EL (cell line): ENCODE measurements at regions not wholly inside any gene's neighbourhood (a gene's known extent, or its start where the extent isn't known, plus 50 kb on each side); places are given as distances from the start of the nearest gene placed in this dataset.

Experiments
- DNase-seq: peaks from one replicate; pipeline ENCODE4 v3.0.0-alpha.2; 2016

DNA sequence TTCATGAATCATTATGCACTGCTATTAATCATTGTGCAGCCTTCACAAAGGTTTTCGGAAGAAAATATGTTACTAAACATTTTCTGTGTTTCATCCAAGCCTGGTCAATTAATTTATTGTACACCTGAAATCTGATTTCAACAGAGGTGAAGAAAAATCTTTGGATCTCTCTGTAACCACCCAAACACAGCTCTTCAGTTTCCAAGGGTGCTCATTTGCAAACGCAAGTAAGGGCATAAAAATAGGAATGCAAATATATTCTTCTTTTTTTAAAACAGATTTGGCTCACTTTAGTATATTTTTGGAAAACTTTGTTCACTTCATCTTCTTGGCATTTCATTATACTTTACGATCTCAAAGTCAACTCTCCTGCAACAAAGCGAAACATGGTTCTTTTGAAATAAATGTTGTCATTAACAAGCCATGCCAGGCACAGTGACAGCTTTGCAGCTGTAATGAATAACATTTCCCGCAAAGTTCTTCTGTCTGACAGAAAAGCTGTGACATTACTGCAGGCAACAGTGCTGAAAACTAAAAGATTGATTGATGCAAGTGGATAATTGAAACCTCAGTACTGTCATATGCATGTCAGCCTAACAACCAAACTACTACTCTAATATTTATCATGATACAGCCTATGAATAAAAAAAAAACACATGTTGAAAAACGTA, 348.3 kb downstream of the FRK start:
- DNase-seq, result no peak

DNA sequence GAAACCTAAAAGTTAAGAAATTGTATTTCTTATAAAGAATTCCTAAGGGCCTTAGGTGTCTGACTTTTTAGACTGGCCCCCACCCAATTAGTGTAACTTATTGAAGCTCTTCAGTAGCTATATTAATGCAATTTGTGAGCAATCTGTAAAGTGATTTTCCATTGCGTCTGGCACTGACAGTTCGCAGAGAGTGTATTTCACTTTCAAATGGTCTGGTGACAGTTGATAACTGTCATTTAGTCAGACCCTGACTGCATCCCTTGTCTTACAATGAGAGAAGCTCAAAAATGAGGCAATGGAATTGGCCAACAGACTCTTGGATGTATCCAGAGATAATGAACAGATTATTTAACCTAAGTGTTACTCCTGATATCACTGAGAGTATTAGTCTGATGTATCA, 351.8 kb downstream of the FRK start:
- no peak for DNase-seq

DNA sequence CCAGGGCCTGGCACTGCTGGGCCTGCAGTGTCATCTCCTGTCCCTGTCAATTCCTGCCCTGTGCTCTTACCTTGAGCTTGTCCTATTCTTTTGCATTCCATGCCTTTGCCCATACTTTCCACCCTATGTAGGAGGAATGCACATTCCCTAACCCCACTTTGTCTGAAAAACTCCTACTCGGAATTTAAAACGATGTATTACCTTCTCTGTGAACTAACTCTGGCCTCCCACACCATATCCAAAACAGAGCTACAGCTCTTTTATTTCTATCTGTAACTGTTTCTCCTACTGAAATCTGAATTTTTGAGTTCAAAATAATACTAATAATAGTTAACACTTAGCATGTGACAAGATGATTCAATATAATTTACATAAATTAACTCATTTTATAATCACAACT, 353.7 kb downstream of the FRK start:
- no peak for DNase-seq

DNA sequence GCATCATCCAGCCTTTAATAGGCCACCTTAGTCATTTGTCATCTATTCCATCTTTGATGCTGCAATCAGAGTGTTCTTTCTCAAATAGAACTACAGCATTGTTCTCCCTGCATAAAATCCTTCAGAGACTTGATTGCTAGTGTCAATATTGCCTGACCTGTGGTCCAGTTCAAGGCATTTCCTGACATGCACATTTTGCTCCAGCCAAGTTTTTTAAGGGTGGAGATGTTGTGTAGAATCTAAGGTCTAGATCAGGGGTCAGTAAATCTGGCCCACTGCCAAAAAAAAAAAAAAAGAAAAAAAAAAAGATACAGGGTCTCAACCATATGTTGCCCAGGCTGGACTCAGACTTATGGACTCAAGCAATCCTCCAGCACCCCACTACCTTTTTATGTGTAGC, 354.4 kb downstream of the FRK start:
- no peak for DNase-seq

DNA sequence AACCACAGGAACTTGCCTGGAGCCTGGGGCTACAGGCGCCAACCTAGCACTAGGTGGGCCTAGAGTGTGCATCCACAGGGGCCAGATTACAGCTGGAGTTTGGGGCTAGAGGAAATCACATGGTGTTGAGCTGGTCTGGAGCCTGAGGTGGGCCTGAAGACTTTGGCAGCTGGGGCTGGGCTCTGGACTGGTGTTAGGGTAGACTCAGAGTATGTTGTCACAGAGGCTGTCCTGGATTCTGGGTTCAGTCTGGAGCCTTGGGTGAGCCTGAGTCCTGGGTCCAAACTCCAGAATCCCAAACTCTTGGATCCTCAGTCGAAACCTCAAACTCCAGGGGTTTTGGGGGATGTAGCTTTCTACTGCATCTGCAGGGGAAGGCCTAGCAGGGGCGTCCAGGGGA, 356.7 kb downstream of the FRK start:
- DNase-seq, result no peak

DNA sequence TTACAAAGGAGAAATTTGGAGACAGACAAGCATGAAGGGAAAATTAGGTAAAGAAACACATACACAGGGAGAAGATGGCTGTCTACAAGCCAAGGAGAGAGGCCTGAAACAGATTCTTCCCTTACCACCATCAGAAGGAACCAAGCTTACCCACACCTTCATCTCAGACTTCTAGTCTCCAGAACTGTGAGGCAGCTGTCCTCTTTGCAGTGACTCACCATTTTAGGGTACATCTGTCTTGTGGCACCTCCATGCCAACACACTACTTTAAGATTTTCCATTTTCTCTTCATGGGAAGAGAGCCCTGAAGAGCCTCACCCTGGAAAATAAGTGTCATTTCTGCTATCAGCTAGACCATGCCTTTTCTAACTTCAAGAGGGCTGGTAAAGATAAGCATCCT, 369.3 kb downstream of the FRK start:
- no peak for DNase-seq

DNA sequence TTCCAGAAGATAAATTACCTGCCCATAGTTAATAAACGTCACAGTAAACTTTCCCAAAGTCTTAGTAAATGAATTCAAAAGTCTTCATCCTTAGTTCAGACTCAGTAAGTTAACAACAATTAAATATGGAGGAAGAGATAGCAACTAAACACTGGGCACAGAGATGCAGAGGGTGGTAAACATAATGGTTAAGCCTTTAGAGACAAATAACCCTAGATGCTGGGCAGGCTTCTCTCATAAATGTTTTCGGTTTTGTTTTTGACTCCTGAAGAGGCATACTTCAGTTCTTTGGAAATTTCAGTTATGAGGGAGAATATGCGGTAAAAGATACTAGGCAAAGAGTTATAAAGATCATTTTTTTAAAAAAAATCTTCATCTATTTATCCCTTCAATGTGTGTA, 369.8 kb downstream of the FRK start:
- no peak for DNase-seq

DNA sequence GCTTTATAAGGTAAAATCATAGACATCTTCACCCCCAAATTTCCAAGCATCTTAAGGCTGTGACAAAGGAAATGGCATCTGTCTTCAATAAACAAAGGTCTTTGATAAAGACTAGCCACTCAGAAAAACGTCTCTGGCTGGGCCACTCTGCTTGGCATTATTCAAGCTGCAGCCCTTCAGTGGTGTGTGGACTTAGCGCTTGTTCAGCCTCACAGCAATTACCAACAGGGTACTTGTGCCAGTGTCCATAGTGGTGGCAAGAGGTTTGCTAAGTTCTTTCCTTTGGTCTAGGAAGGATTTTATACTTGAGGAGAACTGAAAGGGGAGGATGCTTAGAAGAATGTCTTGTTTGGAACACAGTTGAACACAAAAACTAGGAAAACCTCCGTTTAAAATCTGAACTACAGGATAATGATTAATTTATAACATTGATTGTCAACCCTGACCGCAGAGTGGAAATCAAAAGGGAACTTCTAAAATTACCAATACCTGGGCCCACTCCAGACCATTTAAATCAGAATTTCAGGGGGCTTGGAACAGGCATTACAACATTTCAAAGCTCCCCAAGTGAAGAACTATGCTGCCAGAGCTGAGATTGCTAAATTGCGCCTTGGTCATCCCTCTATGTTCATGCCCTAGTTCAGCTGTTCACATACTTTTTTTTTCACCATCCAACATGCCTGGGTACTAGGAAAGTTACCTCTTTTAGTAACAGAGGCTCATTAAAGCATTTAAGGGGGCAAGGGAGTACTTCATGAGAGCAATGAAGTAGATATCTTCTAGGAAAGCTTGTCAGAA, 378.5 kb downstream of the FRK start:
- DNase-seq, result no peak

DNA sequence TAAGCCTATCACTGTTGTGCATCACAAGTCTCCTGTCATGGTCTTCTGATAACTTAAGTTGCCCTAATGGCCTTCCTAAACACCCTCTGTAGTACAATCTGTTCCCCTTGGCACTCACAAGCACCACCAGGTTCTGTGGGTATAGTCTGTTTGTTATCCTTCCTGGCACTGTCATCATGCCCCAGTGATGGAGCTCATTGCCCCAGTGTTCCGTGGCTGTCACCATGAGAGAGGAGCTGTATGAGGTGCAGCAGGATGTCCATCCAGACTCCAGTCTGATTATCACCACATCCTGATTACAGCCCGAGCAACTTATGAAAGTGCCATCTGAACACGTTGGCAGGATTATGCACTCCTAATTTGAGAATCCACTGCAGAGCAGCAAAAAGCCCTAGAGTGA, 380.1 kb downstream of the FRK start:
- no peak for DNase-seq

DNA sequence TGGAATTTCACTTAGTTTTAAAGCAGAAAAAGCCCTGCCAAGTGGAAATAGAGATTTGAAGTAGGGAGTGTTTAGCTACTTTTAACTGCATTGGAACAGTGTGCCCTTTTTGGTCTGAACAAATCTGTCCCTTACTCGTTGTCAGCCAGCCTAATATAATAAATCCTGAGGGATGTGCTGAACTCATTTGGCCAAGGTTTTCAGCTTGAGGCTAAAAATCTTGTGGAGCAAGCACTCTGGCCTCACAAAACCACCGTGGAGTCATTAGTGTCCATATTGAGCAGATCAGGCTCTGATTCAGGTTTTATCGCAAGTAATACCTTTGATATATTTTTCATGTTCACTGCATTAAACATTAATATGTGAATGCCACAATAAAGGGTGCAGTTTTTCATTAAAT, 383.5 kb downstream of the FRK start:
- DNase-seq, result no peak

DNA sequence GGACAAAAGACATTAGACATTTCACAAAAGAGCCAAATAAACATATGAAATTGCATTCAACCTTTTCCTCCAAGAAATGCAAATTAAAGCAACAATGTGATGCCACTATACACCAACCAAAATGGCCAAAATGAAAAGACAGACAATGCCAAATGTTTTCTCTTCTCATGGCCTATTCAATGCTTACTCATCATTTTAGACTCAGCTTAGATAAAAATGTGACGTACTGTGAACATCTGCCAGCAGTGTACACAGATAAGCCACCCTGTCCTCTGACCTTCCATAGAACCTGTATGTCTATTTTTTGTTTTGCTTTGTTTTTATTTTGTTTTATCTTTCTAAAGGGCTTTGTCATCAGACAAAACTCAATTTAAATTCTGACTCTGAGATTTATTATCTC, 385.2 kb downstream of the FRK start:
- DNase-seq, result no peak

DNA sequence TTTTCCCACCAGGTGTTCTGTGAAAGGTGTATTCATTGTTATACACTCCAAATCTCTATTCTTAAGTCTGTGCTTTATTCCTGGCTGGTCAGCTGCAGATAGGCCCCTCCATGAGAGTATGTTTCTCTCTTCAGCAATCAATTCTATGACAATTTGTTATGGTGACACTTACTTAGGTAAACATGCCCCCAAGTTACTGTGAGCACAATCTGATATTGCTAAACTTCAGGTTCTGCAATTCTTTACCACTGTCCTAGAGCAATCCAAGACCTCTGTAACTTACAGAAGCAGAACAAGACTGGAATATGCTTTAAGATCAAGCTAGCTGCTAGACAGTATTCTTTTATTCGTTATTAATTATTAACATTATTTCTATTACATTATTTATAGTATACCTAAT, 391.9 kb downstream of the FRK start:
- DNase-seq, result no peak

DNA sequence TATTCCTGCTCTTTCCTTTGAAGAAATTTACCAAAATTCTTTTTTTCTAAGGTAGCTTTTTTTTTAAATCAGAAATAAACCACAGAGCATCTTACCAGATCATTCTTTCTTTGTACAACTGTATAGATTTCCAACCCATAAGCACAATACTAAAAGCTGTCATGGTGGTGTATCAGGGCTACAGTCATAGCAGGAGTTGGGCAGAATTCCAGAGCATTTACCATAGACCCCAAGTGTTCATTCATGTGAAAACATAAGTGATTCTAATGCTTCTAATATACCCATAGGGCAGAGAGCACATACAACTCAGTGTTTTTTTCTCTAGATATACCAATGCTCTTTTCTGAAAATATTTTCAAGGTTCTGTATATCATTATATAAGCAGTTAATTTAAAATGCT, 392.5 kb downstream of the FRK start:
- no peak for DNase-seq

DNA sequence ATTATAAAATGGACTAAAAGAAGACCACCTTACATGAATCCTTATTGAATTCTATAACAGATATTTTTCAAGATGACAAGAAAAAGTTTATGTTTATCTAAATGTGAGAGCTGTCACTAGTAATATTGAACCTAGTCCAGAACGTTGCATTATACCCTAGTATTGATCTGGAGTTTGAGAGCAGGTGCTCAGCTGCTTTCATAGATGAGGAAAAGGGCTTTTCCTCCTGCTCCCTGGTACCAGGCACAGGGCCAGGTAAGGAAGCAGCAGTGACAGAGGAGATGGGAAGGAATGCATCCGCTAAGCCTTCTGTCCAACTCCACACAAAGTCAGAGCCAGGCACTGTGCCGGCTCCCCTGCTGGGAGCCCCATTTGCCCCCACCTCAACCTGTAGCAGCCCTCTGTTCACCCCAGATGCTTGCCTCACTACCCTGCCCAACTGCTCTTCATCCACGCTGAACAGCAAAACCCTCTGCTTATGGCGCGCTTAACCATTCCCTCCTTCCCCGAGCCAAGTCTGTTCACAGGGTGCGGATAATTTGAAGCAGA, 393.1 kb downstream of the FRK start:
- DNase-seq, result no peak

DNA sequence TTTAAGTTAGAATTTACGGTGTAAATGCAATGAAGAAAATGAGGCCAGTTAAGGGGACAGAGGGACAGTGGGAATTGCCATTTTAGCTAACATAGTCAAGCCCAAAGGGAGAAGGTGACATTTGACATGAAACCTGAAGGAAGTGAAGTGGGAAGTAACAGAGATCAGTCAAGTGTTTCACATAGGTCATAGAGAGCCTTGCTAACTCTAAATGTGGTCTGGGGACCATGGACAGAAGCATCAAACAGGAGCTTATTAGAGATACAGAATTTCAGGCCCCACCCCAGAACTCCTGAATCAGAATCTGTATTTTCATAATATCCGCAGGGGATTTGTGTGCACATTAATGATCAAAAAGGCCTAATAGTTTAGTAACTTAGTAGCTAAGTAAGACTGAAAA, 393.7 kb downstream of the FRK start:
- no peak for DNase-seq

DNA sequence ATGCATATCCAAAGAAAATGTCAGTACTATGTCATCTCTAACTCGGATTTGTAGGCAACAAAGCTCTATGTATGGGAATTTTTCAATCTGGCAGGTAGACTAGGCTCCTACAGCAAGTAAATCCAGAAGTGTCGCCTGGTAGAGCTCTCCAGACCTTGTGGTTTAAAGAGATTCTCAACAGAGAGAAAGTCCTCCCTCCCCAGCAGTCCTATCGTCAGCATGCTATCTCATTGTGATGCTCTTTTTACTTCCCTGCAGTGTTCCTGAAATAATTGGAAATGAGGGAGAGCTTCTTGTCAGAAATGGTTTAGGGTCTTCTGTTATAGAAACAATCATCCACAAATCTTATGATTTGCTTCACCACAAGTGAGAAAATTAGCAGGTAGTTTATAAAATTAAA, 395.4 kb downstream of the FRK start:
- DNase-seq, result no peak

DNA sequence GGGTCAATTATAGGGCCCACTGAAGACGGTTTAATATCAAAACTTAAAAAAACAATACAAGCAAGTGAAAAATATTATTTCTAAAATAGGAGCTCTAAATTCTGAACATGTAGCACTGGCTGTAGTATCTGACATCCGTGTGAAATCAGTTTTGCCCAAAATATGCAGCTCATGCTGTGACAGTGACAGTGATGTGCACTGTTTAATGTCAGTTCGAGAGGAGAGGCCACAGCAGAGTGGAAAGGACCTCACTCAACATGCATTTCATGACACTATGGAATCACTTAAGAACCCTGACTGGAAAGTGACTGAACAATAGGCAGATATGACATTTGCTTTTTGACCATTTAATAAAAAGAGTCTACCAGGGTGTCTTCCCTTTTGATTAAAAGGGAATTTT, 397.0 kb downstream of the FRK start:
- no peak for DNase-seq

DNA sequence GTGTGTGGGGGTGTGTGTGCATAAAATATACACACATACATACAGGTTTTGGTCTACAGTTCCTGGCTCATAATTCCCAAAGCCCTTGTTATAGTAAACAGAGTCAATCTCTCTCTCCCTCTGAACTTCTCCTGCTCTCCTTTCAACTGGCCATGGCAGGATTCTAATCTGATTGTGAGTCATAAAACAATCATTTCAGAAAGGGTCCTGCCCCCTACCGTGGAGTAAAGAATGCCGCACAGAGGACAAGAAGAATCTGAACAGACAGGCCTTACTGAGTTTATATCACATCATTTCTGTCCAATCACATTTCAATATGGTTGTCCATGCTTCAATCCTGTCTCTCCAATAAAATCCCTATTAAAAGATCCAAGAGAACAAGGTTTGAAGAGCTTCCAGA, 416.9 kb downstream of the FRK start:
- DNase-seq, result peak; percentile 68

DNA sequence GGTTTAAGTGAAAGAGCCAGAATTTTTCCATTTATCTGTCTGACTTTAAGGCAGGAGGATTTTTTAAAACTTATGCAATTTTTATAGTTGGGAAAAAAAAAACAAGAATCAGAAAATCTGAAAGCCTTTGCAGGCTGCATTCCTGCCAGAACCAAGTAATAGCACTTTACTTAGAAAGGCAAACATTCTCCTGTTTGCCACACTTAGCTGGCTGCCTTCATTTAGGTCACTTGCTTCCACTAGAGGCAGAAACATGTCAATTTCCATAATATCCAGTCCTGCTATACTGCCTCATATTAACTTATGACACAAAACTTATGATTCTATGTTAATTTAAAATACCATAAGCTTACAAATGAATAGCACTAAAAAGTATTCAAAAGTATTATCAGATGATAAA, 425.8 kb downstream of the FRK start:
- DNase-seq, result no peak

DNA sequence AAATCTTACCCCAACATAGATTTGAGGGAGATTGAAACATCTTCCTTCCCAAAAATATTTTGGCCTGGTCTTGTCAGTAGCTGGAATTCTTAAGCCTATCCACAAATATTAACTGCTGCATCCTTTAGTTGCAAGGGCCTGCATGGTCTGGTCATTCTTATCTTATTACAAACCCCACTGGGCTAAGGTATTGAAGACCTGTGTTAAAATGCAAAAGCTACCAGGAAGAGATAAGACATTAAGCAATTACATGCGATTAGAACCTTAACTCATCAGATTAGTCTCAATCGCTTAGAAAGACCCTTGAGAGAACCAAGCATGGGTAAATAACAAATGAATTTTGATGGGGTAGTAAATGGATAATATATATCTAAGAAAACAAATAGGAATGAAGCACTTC, 426.6 kb downstream of the FRK start:
- DNase-seq, result no peak

DNA sequence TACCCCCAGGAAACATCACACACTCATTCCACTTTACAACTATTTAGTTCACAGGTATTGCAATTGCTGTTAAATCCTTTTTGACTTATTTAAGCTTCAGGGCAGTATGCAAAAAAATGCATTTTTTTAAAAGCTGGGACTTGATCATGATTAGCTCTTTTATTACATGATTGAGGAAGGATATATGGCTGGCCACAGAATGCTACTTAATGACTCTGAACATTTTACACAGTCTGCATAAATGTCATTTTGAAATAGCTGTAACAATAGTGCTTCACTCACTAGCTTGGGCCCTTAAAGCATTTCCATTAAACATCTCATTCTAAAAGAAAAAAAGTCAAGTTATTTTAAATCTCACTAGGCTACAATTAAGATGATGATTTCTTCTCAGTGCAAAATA, 429.7 kb downstream of the FRK start:
- no peak for DNase-seq

DNA sequence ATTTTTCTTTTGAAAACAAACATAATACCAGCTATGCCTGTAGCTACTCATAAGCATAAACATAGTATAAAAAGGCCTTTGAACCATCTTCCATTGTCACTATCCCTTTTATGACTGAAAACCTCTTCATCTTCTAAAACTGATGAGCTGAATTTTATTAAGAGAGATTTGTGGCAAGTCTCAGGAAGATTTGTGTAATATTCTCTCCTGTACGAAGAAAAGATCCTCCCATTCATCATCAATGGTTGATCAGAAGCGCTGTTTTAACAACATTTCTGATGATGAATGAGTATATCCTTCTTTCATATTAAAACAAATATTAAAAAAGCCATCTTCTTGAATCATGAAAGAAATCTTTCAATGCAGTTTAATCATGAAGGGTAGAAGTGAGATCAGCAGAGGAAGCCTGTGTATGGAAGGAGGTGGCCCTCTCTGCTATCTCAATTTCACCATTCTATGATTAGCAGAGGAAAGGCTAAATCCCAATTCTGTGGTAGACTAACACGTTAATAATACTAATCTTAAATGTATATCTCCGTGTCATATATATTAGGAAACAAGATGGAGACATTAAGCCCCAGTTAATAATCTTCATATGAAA, 430.2 kb downstream of the FRK start:
- DNase-seq, result no peak

DNA sequence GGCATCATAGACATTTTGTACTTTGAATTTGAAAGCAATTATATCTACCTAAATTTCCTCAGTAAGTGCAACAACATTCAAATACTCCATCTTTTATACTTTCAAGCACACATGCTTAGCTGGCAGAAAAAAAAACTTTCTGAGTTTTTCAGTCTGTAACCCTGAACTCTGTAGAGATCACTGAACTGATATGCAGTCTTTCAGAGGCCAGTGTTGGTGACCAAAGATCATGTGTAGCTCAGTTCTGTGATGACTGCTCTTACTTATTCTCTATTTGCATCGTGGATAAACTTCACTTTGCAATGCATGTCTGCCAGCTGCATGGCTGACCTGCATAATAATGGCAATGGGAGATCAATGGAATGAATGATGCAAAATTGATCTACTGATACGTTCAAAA, 431.3 kb downstream of the FRK start:
- no peak for DNase-seq

DNA sequence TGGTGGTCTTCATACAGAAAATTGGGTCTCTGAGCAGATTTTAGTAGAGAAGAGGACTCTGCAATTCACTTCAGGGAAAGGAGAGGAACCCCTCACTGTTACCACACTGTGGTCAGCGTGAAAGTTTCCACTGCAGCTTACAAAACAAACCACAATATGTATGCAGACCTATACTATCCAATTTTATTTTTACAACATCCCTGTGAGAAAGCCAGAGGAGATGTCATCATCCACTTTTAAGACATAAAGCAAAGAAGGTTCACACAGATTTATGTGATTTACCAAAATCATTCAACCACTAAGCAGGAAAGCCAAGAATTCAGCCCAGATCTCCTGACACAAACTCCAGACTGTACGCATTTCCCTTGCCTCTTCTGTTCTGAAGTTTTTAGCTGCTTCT, 442.4 kb downstream of the FRK start:
- no peak for DNase-seq
